PFSK-1 (cell line): ENCODE measurements at regions not wholly inside any gene's neighbourhood (a gene's known extent, or its start where the extent isn't known, plus 50 kb on each side); places are given as distances from the start of the nearest gene placed in this dataset.

Experiments used
- POLR2AphosphoS5 ChIP-seq: IDR thresholded peaks from 2 replicates; pipeline ENCODE4 v1.6.1; 2012; ENCODE audit warnings: low read depth, mild to moderate bottlenecking, control low read depth, low read length, moderate library complexity
- TAF1 ChIP-seq: IDR thresholded peaks from 2 replicates; pipeline ENCODE4 v1.6.1; 2012; ENCODE audit warnings: low read length, control low read depth, borderline replicate concordance; ENCODE audit not compliant: insufficient read depth

- TF ChIP-seq POLR2AphosphoS5 (no peak), TAF1 (no peak)
Observed at GRCh38 chr3:124599779-124600693, 130.2 kb upstream of the UMPS start.
